Non-pigmented ciliary epithelial cell (primary cell): ENCODE measurements at regions not wholly inside any gene's neighbourhood (a gene's known extent, or its start where the extent isn't known, plus 50 kb on each side); places are given as distances from the start of the nearest gene placed in this dataset.
"Not testable (repeated sequence)": the region's sequence is repeated elsewhere in the genome, so short reads cannot be mapped to it uniquely, and the experiment has no call there.

Source experiments
- DNase-seq: peaks from one replicate; pipeline ENCODE4 v3.0.0-alpha.2; 2010; ENCODE audit warnings: low read depth

DNA sequence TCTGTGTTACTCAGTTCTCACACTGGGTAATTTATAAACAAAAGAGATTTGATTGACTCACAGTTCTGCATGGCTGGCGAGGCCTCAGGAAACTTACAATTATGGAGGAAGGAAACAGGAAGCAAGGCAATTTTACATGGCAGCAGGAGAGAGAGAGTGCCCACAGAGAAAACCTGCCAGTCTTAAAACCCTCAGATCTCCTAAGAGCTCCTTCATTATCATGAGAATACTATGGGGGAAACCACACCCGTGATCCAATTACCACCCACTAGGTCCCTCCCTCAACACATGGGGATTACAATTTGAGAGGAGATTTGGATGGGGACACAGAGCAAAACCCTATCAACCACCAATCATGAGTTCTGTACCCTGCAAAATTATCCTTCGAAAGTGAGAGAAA lies 1180.8 kb downstream of the JRKL start:
- DNase-seq: no peak

DNA sequence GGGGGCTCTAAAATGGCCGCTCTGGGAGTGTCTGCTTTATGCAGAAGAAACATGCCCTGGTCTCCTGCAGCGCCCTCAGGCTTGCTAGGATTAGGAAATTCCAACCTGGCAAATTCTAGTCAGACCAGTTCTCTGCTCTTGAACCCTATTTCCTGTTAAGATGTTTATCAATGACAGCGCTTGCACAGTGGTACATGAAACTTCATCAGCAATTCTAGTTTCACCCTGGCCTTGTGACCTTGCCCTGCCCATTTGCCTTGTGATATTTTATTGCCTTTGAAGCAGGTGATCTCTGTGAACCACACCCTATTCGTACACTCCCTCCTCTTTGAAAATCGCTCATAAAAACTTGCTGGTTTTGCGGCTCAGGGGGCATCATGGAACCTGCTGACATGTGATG lies 1184.0 kb downstream of the JRKL start:
- DNase-seq: not testable (repeated sequence)

DNA sequence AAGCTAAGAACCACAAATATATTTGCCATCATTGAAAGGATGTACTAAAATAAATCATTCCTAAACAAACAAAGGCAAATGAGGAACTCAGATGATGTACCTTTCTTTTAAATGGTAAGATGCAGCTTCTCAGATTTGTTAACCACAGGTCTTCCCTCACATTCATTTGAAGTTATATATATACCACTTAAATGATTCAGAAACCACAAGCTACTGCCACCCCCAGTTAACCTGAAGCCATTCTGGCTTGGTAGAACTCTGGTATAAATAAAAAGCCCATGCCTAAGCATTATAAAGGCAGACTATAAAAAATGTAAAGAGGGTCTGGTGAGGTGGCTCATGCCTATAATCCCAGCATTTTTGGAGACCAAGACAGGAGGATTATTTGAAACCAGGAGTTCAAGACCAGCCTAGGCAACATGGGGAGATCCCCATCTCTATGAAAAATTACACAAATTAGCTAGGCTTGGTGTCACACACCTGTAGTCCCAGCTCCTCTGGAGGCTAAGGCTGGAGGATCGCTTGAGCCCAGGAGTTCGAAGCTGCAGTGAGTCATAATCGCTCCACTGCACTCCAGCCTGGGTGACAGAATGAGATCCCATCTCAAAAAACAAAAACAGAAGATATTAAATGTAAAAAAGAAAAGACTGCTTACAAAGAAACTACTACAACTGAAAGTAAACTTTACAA lies 1185.3 kb downstream of the JRKL start:
- peak; percentile 9 for DNase-seq

DNA sequence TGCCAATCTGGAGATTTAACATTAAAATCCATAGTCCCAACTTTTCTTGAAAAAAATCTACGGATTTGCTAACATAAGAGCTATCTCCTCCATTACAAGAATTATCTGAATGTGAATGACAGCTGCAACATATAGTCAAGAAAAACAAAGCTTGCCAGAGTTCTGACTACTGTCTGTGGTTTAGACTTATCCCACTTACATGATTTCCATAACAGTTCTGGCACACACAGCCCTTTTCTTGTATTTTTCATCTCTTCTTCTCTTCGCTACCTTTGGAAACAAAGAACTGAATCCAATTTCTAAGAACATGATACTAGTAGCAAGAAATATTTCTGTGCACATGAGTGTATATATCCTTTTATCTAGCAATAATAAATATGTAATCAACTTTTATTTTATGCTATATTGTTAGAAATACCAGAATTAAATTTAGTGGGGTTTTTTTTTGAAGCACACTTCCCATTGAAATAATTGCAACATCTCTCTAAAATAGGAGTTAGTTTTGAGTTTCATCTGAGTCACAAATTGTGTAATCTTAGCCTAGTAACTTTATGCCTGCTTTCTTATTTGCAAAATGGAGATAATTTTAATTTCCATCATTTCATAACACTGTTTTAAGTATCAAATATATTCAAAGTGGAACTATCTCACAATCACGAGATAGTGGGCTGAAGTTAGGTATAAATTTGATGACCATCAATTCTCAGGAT lies 1217.6 kb downstream of the JRKL start:
- DNase-seq: no peak

DNA sequence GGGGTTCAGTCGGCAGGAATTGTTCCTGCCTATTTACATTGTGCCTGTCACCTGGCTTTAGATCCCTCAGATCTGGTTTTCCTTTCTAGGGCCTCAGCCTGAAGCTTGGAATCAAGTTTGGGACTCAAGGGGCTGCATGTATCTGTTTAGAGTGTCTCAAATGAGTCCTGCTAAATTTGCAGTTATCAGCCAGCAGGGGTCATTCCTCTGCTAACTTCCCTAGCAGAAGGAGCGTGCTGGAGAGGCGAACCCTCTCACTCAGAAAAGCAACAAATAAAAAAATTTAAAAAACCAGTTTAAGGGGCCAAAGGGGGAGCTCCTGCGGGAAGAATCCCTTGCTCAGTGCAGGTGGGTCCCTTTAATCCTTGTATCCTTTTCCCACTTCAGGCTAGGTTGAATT lies 1220.2 kb downstream of the JRKL start:
- DNase-seq: no peak

- no peak for DNase-seq
Observed at GRCh38 chr11:97610854-97611253, 1221.0 kb downstream of the JRKL start.

GRCh38 chr11:97611345-97611744 lies 1221.5 kb downstream of the JRKL start:
- DNase-seq: no peak

- DNase-seq: peak; percentile 42
Observed at GRCh38 chr11:97614606-97615005, 1224.8 kb downstream of the JRKL start.

GRCh38 chr11:97615546-97615945 lies 1225.7 kb downstream of the JRKL start:
- no peak for DNase-seq

DNA sequence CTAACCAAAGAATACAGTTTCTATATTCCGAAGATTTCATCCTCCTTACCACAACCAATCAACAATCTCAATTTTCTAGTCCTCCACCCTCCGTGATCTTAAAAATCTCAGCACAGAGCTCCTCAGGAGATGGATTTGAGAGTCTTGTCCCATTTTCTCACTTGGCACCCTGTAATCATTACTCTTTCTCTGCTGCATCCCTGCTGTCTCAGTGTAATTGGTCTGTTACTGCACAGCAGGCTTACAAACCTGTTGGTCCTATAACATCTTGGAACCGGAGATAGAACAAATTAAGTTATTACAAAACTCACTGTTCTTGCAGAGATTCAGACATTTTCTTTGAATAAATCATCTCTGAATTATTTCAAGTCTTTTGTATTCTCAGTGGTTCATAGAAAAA lies 1227.2 kb downstream of the JRKL start:
- no peak for DNase-seq

DNA sequence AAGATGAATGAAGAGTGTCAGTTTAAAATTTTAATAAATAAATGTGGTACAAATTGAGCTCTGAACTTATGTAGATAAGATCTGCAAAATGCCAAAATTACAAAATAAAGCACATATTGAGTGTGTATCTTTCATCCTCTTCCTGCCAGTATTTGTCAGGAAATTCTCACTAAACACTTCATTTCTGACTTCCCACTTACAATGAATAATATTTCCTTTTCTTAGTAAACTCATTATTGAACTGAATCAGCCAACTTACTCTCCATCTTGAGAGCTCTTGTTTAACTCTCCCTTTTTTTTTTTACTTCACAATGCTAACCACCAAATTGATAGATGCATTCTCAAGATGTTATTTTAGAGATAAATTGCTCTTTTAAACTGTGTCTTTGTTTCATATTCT lies 1230.2 kb downstream of the JRKL start:
- DNase-seq: no peak

GRCh38 chr11:97621282-97621681 lies 1231.5 kb downstream of the JRKL start:
- DNase-seq: no peak

GRCh38 chr11:97622795-97623194 lies 1233.0 kb downstream of the JRKL start:
- DNase-seq: no peak

GRCh38 chr11:97636741-97637140 lies 1246.9 kb downstream of the JRKL start:
- DNase-seq: not testable (repeated sequence)

- no peak for DNase-seq
Observed at GRCh38 chr11:97637701-97638100, 1247.9 kb downstream of the JRKL start.

- DNase-seq: no peak
Observed at GRCh38 chr11:97638641-97639224, 1248.9 kb downstream of the JRKL start.

- no peak for DNase-seq
Observed at GRCh38 chr11:97641988-97642387, 1252.2 kb downstream of the JRKL start.

DNA sequence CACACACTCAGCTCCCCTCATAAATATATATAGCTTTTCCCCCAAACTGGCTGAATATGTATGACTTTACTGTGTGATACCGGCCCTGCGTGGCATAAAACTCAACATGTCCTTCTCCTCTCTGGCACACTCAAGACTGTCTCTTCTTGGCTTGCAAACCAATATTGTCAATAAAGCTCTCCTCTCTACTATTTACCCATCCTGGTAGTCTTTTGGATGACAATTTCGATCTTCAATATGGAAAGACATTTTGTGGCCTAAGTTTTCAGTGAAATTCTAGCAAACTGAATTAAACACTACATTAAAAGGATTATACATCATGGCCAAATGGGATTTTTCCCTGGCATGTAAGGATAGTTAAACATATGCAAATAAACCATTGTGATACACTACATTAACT lies 1255.9 kb downstream of the JRKL start:
- DNase-seq: no peak

GRCh38 chr11:97656356-97656755 lies 1266.5 kb downstream of the JRKL start:
- DNase-seq: no peak

- no peak for DNase-seq
Observed at GRCh38 chr11:97657852-97658251, 1268.0 kb downstream of the JRKL start.

GRCh38 chr11:97667057-97667456 lies 1277.2 kb downstream of the JRKL start:
- no peak for DNase-seq

- no peak for DNase-seq
Observed at GRCh38 chr11:97683733-97684132, 1293.9 kb downstream of the JRKL start.
